ENCODE measurements at regions not wholly inside any gene's neighbourhood (a gene's known extent, or its start where the extent isn't known, plus 50 kb on each side); places are given as distances from the start of the nearest gene placed in this dataset.

DNA sequence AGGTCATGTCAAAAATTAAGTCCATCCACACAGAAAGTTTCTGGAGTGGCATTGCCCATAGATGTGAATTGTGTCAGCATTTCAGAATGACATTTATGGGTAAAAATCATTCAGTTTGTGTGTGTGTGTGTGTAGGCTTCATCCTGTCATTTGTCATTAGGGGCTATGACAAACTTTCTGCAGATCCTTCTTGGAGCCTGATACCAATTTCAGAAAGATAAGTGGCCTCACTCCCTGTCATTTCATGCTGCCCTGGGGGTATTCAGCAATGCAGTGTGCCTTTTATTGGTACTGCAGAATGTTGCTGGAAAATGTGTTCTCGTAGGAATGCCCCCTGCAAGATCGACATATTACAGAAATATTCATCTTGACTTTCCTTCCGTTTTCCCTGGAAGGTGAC is 659.7 kb downstream of the NLGN4X start:
- no peak for TF ChIP-seq SIN3A (IDR thresholded peaks at IDR 0.05; ENCODE audit: borderline replicate concordance, insufficient read depth, low read length)
- TF ChIP-seq POLR2AphosphoS5 (IDR thresholded peaks at IDR 0.05; ENCODE audit: low read depth, low read length) = no peak
- TF ChIP-seq TAF1 (IDR thresholded peaks at IDR 0.05; ENCODE audit: borderline replicate concordance, insufficient read depth, low read length) = no peak
- TF ChIP-seq FOXP2 (optimal IDR thresholded peaks at IDR 0.05; ENCODE audit: borderline replicate concordance, extremely low read depth, extremely low read length, insufficient read depth) = no peak
- no peak for TF ChIP-seq REST (IDR thresholded peaks at IDR 0.05; ENCODE audit: insufficient read depth in 1 of 2, low read depth in 2 of 2, low read length in 2 of 2)

DNA sequence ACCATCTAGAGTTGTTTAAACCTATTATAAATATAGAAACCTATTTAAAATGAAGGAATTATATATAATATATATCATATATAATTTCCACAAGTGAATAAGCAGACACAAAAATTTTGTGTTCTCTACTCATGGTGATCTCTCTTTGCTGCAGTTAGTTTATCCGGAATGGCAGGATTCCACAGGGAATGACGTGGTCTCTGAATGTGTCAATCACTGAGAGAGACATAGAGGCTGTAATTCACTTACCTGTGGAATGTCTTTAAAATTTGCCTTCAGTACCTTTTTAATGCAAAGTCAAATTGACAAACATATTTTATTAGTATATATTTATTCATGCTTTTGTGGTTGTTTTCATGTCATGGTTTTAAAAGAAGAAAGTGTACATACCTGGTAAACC is 669.3 kb downstream of the NLGN4X start:
- no peak for TF ChIP-seq TAF1 (IDR thresholded peaks at IDR 0.05; ENCODE audit: borderline replicate concordance, insufficient read depth, low read length)
- no peak for TF ChIP-seq REST (IDR thresholded peaks at IDR 0.05; ENCODE audit: insufficient read depth in 1 of 2, low read depth in 2 of 2, low read length in 2 of 2)
- TF ChIP-seq SIN3A (IDR thresholded peaks at IDR 0.05; ENCODE audit: borderline replicate concordance, insufficient read depth, low read length) = no peak
- TF ChIP-seq POLR2AphosphoS5 (IDR thresholded peaks at IDR 0.05; ENCODE audit: low read depth, low read length) = no peak
- TF ChIP-seq FOXP2 (optimal IDR thresholded peaks at IDR 0.05; ENCODE audit: borderline replicate concordance, extremely low read depth, extremely low read length, insufficient read depth) = no peak

DNA sequence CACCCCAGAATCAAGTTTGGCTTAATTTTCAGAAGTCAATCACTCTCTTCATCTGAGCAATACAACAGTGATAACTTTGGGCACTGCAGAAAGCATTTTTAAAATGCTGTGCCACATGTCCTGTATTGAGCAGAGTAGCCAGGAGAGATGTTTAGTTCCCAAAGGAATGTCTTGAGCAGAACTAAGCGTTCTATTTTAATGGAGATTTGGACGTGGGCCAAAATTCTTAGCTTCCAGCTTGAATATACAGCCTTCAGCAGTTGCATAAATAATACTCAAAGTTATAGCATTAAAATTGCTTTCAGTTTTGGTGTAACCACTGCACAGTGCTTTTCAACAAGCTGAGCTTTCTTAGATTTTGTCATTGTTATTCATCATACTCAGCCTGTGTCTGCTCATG is 679.2 kb downstream of the NLGN4X start:
- TF ChIP-seq POLR2AphosphoS5 (IDR thresholded peaks at IDR 0.05; ENCODE audit: low read depth, low read length) = no peak
- no peak for TF ChIP-seq TAF1 (IDR thresholded peaks at IDR 0.05; ENCODE audit: borderline replicate concordance, insufficient read depth, low read length)
- no peak for TF ChIP-seq FOXP2 (optimal IDR thresholded peaks at IDR 0.05; ENCODE audit: borderline replicate concordance, extremely low read depth, extremely low read length, insufficient read depth)
- no peak for TF ChIP-seq REST (IDR thresholded peaks at IDR 0.05; ENCODE audit: insufficient read depth in 1 of 2, low read depth in 2 of 2, low read length in 2 of 2)
- TF ChIP-seq SIN3A (IDR thresholded peaks at IDR 0.05; ENCODE audit: borderline replicate concordance, insufficient read depth, low read length) = no peak

GRCh38 chrX:5537098-5537497 is 691.6 kb downstream of the NLGN4X start:
- TF ChIP-seq SIN3A (IDR thresholded peaks at IDR 0.05; ENCODE audit: borderline replicate concordance, insufficient read depth, low read length) = no peak
- no peak for TF ChIP-seq POLR2AphosphoS5 (IDR thresholded peaks at IDR 0.05; ENCODE audit: low read depth, low read length)
- TF ChIP-seq FOXP2 (optimal IDR thresholded peaks at IDR 0.05; ENCODE audit: borderline replicate concordance, extremely low read depth, extremely low read length, insufficient read depth) = no peak
- TF ChIP-seq REST (IDR thresholded peaks at IDR 0.05; ENCODE audit: insufficient read depth in 1 of 2, low read depth in 2 of 2, low read length in 2 of 2) = no peak
- no peak for TF ChIP-seq TAF1 (IDR thresholded peaks at IDR 0.05; ENCODE audit: borderline replicate concordance, insufficient read depth, low read length)

- TF ChIP-seq TAF1 (IDR thresholded peaks at IDR 0.05; ENCODE audit: borderline replicate concordance, insufficient read depth, low read length) (no peak), POLR2AphosphoS5 (IDR thresholded peaks at IDR 0.05; ENCODE audit: low read depth, low read length) (no peak), SIN3A (IDR thresholded peaks at IDR 0.05; ENCODE audit: borderline replicate concordance, insufficient read depth, low read length) (no peak), FOXP2 (optimal IDR thresholded peaks at IDR 0.05; ENCODE audit: borderline replicate concordance, extremely low read depth, extremely low read length, insufficient read depth) (no peak), REST (IDR thresholded peaks at IDR 0.05; ENCODE audit: insufficient read depth in 1 of 2, low read depth in 2 of 2, low read length in 2 of 2) (no peak)
These were observed 692.4 kb downstream of the NLGN4X start for GRCh38 chrX:5536261-5536660.

Data from PFSK-1 (cell line).